CD1c-positive myeloid dendritic cell (primary cell): ENCODE measurements at regions not wholly inside any gene's neighbourhood (a gene's known extent, or its start where the extent isn't known, plus 50 kb on each side); places are given as distances from the start of the nearest gene placed in this dataset.

ENCODE experiments used
- DNase-seq: peaks from one replicate; pipeline ENCODE4 v3.0.0-alpha.2; 2016; ENCODE audit errors: extremely low spot score

DNA sequence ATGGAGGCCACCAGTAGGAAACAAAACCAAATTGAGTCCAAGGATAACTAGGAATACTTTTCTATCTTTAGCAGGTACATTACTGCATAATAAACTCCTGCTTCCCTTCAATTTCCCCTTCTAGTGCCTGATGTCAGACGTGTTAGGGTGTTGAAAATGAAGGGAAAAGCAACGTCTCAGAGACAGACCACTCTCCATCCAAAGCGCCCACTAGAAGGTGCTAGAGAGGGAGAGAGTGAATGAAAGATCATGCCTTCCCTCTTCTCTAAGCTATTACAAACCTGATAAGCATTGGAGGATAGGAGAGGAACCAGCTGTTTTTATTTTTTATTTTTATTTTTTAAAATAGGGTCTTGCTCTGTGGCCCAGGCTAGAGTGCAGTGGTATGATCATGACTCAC, 64.1 kb downstream of the ZNF641 start:
- DNase-seq, result no peak

DNA sequence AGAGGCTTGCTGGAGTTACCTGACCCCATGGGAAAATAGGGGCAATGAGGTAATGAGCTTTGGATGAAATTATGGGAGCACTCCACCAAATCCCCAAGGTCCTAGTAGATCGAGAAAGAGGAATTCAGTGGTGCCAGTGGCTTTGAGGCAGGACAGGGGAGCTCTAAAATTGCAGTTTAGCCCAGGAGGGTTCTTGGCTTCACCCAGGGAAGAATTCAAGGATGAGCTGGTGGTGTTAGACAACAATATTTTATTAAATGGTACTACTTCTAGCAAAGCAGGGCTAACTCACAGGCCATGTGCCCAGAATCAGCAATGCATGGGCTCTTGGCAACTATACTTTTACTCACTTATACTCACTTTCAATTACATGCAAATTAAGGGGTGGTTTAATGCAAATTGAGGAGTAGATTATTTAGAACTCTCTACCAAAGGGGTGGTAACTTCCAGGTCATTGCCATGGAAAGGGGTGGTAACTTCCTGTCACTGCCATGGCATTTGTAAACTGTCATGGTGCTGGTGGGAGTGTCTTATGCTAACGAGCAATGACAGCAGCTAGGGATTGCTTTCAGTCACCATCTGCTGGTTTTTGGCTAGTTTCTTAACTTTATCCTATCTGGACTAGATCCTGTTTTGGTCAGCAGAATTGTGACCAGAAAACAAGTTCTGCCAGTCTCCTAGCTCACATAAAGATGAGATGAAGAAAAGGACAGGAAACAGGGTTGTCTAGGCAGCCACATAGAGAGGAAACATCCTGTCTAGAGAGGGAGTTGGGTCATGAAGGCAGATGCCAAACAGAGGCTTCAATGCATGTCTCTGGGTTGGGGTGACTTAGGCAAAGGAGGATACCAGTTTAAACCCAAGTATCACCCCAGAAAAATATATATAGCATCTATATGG, 64.7 kb downstream of the ZNF641 start:
- peak; percentile 30 for DNase-seq

DNA sequence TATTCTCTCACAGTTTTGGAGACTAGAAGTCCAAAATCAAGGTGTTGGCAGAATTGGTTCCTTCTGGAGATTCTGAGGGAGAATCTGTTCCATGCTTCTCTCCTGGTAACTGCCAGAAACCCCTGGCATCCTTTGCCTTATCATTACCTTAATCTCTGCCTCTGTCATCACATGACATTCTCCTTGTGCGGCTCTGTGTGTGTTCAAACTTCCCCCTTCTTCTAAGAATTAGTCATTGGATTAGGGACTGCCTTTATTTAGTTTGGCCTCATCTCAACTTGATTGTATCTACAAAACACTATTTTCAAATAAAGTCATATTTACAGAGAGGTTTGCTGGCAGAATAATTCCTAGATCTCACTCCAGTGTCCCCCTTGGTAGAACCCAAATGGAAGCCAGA, 68.9 kb downstream of the ZNF641 start:
- DNase-seq, result no peak

DNA sequence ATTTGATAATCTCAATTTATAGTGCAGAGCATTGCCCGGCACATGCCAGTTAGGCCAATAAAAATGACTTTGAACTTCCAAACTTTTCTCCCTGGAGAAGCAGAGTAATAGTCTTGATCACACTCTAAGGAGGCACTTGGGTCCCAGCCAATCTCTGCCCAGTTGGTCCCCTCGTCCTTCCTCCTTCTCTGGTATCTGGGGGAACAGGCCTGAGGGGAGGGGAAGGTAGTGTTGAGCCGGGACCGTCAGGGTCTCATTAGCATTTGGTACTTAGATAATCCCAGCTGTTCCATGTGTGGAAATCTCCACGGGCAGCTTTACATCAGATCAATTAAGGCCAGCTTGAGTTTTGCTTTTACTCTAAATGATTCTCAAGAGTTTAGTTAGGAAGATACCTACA, 70.1 kb downstream of the ZNF641 start:
- DNase-seq, result no peak

DNA sequence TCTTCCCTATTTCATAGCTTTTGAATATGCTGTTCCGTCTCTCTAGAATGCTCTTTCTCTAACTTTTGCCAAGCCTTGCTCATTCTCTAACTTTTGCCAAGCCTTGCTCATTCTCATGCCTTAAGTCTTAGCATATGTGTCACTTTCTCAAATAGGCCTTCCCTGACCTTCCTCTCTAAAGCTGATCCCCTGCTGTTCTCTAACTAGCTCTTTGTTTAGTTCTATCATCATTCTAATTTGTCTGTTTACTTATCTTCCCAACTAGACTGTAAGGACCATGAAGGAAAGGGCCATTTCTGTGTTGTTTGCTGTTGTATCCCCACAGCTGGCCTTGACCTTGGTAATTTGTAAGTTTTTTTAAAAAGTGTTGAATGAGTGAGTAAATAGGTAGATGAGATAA, 71.1 kb downstream of the ZNF641 start:
- no peak for DNase-seq

DNA sequence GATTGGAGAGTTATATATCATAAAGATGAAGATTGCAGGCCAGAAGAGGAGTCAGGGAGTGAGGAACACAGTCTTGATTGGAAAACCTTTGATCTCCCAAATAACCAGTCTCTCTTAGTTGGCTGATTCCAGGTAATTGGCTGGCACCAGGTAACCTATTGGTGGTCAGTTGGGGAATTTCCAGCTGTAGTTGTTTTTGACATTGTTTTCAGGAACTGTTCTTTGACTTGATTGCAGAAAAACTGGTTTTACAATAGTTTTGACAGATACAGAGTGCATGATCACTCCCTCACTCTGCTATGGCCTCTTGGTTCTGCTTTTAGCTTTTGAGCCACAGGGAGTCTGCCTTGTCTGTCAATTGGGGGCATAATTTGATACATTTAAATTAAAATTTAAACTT, 71.6 kb downstream of the ZNF641 start:
- peak; percentile 58 for DNase-seq

DNA sequence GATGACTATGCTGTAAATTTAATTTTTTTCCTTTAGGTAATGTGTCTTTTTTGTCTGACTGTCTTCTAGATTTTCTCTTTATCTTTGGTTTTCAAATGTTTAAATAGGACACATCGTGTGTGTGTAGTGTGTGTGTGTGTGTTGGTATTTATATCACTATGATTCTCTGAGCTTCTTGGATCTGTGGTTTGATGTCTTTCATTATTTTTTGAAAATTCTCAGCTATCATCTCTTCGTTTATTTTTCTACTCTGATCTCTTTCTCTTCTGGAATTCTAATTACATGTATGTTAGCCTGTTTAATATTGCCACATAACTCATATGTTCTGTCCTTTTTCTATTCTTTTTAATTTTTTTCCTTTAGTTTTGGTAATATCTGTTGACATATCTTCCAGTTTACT, 73.5 kb upstream of the OR10AD1 start:
- no peak for DNase-seq

DNA sequence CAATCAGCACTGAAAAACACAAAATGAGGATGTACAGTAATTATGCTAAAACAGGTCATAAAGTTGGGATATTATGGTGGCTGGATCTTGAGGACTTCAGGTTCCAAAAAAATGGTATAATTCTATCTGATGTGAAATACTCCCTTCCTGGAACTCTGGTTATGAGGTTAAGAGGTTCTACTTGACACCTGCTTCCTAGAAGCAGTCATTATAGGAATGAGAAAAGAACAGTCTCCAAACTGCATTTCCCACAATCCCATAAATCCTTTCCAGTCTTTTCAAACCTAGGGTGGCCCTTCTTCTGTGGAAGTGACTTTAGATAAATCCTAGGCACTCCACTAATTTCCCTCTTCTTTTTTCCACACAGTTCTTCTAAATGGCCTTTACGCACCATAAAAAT, 63.7 kb upstream of the OR10AD1 start:
- no peak for DNase-seq

DNA sequence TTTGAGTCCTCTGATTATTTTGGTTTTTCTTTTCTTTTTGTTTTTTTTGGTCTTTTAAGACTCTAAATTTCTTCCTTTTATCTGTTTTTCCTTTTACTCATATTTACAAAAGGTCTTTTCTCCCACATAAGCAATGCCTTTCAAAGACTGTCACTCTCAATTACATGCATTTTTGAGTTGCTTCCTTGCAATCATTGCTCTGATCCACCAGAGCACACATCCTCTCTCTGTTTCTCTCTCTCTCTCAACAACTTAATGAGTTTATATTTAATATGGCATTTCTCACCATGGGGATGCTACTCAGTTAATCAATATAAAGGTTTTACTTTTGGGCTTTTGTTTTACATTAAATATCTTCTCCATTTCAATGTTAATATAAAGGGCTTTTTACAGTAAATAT, 62.7 kb upstream of the OR10AD1 start:
- no peak for DNase-seq

DNA sequence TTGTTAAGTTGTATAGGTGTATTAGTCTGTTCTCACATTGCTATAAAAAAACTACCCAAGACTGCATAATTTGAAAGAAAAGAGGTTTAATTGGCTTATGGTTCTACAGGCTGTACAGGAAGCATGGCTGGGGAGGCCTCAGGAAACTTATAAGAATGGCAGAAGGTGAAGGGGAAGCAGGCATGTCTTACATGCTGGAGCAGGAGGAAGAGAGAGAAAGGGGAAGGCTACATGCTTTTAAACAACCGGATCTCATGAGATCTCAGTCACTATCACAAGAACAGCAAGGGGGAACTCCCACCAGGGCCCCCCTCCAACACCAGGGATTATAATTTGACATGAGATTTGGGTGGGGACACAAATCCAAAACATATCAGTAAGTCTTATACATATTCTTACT, 60.5 kb upstream of the OR10AD1 start:
- DNase-seq, result peak; percentile 13

DNA sequence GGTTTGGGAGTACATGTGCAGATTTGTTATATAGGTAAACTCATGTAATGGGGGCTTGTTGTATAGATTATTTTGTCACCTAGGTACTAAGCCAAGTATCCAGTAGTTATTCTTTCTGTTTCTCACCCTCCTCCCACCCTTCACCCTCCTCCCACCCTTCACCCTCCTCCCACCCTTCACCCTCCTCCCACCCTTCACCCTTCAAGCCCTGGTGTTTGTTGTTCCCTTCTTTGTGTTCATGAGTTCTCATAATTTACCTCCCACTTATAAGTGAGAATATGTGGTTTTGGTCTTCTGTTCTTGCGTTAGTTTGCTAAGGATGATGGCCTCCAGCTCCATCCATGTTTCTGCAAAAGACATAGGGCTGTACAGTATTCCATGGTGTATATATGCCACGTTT, 58.7 kb upstream of the OR10AD1 start:
- no peak for DNase-seq
